ENCODE measurements at regions not wholly inside any gene's neighbourhood (a gene's known extent, or its start where the extent isn't known, plus 50 kb on each side); places are given as distances from the start of the nearest gene placed in this dataset.
"Not testable (repeated sequence)": the region's sequence is repeated elsewhere in the genome, so short reads cannot be mapped to it uniquely, and the experiment has no call there.

DNA sequence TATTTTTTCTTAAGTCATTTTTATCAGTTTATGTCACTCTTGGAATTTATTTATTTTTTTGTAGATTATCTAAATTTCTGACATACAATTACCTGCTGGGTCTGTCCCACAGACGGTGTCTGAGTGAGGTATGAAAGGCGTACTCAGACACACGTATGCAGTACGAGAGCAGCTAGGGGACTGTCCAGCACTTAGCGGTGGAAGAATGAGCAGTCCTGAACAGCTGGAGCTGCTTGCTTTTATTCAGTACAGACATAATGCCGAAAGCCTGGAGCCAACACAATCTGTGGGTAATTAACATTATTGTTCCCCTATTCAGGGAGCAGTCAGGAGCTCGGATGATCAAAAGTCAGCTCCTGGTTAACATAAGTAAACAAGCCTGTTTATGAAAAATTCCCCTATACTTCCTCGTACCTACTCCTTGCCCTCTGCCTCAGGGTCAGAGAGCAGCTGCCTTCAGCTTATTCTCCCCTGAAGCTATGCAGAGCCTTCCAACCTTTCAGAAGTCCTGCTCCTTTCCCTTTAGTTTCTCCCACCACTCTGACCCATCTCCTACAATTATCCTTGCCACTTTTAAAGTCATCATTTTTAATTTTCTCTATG lies 488.0 kb upstream of the POM121L12 start:
- no peak overlapping the region for H2BK15ac ChIP-seq (ENCODE audit: low read depth, low read length)
- H2AFZ ChIP-seq (replicated peaks; ENCODE audit: low read length, poor library complexity): no peak overlapping the region
- H3K9ac ChIP-seq (ENCODE audit: low read depth, low read length): no peak overlapping the region
- ChIA-PET CTCF (no interaction called here), POLR2A (ENCODE audit: unreplicated experiment) (no interaction called here)
- intact Hi-C loops (cut with micrococcal nuclease): no loop called here
- no peak overlapping the region for H3K14ac ChIP-seq (replicated peaks; ENCODE audit: low read depth, low read length)
- H2AK9ac ChIP-seq (replicated peaks; ENCODE audit: low read depth, low read length, poor library complexity): no peak overlapping the region
- no peaks in the 10 kb centered on the region for H3K36me3 ChIP-seq (ENCODE audit: control insufficient read depth, insufficient read depth, low read length)
- no peak overlapping the region for H3K23ac ChIP-seq (ENCODE audit: low read depth, low read length)
- no peaks in the 10 kb centered on the region for H3K9me1 ChIP-seq (ENCODE audit: insufficient read depth, low read length)
- H2BK5ac ChIP-seq (ENCODE audit: low read depth, low read length, poor library complexity, severe bottlenecking): no peak overlapping the region
- in situ Hi-C loops (cut with MboI; ENCODE audit: low sequenced_read_pairs): no loop called here
- no peaks in the 10 kb centered on the region for H4K20me1 ChIP-seq (ENCODE audit: insufficient read depth, low read length)
- no peak overlapping the region for H4K5ac ChIP-seq (ENCODE audit: low read depth, low read length)
- H3K27ac ChIP-seq (ENCODE audit: insufficient read depth, low read length): no peak overlapping the region
- H3K56ac ChIP-seq (ENCODE audit: extremely low read depth, insufficient read depth, low read length): no peak overlapping the region
- no peak overlapping the region for H2BK20ac ChIP-seq (ENCODE audit: low read depth, low read length)
- DNase-seq: no peak
- peaks cover 3% of the 10 kb centered on the region; the same call in 1 of the 2 replicates for H3K9me3 ChIP-seq (ENCODE audit: control insufficient read depth, insufficient read depth, low read length)
- H2AK5ac ChIP-seq (ENCODE audit: low read depth, low read length): no peak overlapping the region
- no peak overlapping the region for H4K8ac ChIP-seq (ENCODE audit: low read depth in 2 of 2, low read length in 2 of 2)
- WGBS, 2 experiments (ENCODE audit: extremely low coverage in 2 of 2, insufficient read length in 1 of 2): 42% methylated on average over 2 of the region's 8 CpGs; no CpG with 5 or more reads in 1 of the 2 experiments
- H3K4me1 ChIP-seq (ENCODE audit: control insufficient read depth, insufficient read depth, low read length): no peaks in the 10 kb centered on the region
- no peak overlapping the region for H2BK120ac ChIP-seq (ENCODE audit: low read depth, low read length)
- no peaks in the 10 kb centered on the region for H3K27me3 ChIP-seq (ENCODE audit: control insufficient read depth, insufficient read depth, low read length)
- no peak overlapping the region for H4K91ac ChIP-seq (ENCODE audit: insufficient read depth, low read depth, low read length)
- BruUV-seq (replicated peaks): no TSS peak
- dilution Hi-C loops (cut with HindIII; ENCODE audit: low sequenced_read_pairs, unreplicated experiment): no loop called here
- no peak overlapping the region for H3K4me2 ChIP-seq (ENCODE audit: low read depth, low read length)
- no peak overlapping the region for H3K4ac ChIP-seq (ENCODE audit: low read depth, low read length)
- no peak overlapping the region for H3K4me3 ChIP-seq (ENCODE audit: insufficient read depth, low read depth, low read length)
- no peaks in the 10 kb centered on the region for H3K79me1 ChIP-seq (ENCODE audit: low read depth in 1 of 2, low read length in 2 of 2)
- no peak overlapping the region for H3K18ac ChIP-seq (ENCODE audit: low read depth, low read length)
- no peak for ATAC-seq (ENCODE audit: low read depth)
- TF ChIP-seq SMC3 (IDR thresholded peaks at IDR 0.05; ENCODE audit: low read depth, low read length) (no peak), MAZ (IDR thresholded peaks at IDR 0.05; ENCODE audit: borderline replicate concordance, low read depth, low read length) (no peak), BHLHE40 (IDR thresholded peaks at IDR 0.05; ENCODE audit: low read depth, low read length) (no peak)

DNA sequence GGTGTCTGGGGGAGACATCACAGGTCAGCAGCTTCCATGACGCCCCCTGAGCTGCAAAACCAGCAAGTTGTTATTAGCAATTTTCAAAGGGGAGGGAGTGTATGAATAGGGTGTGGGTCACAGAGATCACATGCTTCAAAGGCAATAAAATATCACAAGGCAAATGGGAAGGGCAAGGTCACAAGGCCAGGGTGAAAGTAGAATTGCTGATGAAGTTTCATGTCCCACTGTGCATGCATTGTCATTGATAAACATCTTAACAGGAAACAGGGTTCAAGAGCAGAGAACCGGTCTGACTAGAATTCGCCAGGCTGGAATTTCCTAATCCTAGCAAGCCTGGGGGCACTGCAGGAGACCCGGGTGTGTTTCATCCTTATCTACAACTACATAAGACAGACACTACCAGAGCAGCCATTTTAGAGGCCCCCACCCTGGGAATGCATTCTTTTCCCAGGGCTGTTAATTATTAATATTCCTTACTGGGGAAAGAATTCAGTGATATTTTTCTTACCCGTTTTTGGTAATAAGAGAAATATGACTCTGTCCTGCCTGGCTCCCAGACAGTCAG lies 494.2 kb upstream of the POM121L12 start:
- in situ Hi-C loops (cut with MboI; ENCODE audit: low sequenced_read_pairs): not testable (repeated sequence)

More for the DNA sequence above, 494.2 kb upstream of the POM121L12 start:
- BruUV-seq (replicated peaks); H2AK9ac ChIP-seq (replicated peaks; ENCODE audit: low read depth, low read length, poor library complexity); H2AFZ ChIP-seq (replicated peaks; ENCODE audit: low read length, poor library complexity); POLR2A ChIA-PET (ENCODE audit: unreplicated experiment); H3K18ac ChIP-seq (ENCODE audit: low read depth, low read length); H3K14ac ChIP-seq (replicated peaks; ENCODE audit: low read depth, low read length); intact Hi-C loops (cut with micrococcal nuclease); dilution Hi-C loops (cut with HindIII; ENCODE audit: low sequenced_read_pairs, unreplicated experiment); H3K27me3 ChIP-seq (ENCODE audit: control insufficient read depth, insufficient read depth, low read length); H4K8ac ChIP-seq (ENCODE audit: low read depth in 2 of 2, low read length in 2 of 2); H3K23ac ChIP-seq (ENCODE audit: low read depth, low read length); H2BK15ac ChIP-seq (ENCODE audit: low read depth, low read length); H4K5ac ChIP-seq (ENCODE audit: low read depth, low read length); H3K9ac ChIP-seq (ENCODE audit: low read depth, low read length); H4K91ac ChIP-seq (ENCODE audit: insufficient read depth, low read depth, low read length); ATAC-seq (ENCODE audit: low read depth); H3K9me3 ChIP-seq (ENCODE audit: control insufficient read depth, insufficient read depth, low read length); H3K4me3 ChIP-seq (ENCODE audit: insufficient read depth, low read depth, low read length); DNase-seq; H2AK5ac ChIP-seq (ENCODE audit: low read depth, low read length); H3K56ac ChIP-seq (ENCODE audit: extremely low read depth, insufficient read depth, low read length); H3K4me1 ChIP-seq (ENCODE audit: control insufficient read depth, insufficient read depth, low read length); H2BK120ac ChIP-seq (ENCODE audit: low read depth, low read length); H3K4ac ChIP-seq (ENCODE audit: low read depth, low read length); H2BK20ac ChIP-seq (ENCODE audit: low read depth, low read length); H3K36me3 ChIP-seq (ENCODE audit: control insufficient read depth, insufficient read depth, low read length); H3K79me1 ChIP-seq (ENCODE audit: low read depth in 1 of 2, low read length in 2 of 2); H3K4me2 ChIP-seq (ENCODE audit: low read depth, low read length); CTCF ChIA-PET; H4K20me1 ChIP-seq (ENCODE audit: insufficient read depth, low read length); H3K9me1 ChIP-seq (ENCODE audit: insufficient read depth, low read length); H2BK5ac ChIP-seq (ENCODE audit: low read depth, low read length, poor library complexity, severe bottlenecking); H3K27ac ChIP-seq (ENCODE audit: insufficient read depth, low read length): not testable (repeated sequence)
- no CpG with 5 or more reads among the region's 5 CpGs for WGBS, 2 experiments (ENCODE audit: extremely low coverage in 2 of 2, insufficient read length in 1 of 2)
